Choroid plexus epithelial cell (primary cell): ENCODE measurements at regions not wholly inside any gene's neighbourhood (a gene's known extent, or its start where the extent isn't known, plus 50 kb on each side); places are given as distances from the start of the nearest gene placed in this dataset.
"Not testable (repeated sequence)": the region's sequence is repeated elsewhere in the genome, so short reads cannot be mapped to it uniquely, and the experiment has no call there.

ENCODE experiments used
- DNase-seq: peaks from one replicate; pipeline ENCODE4 v3.0.0-alpha.2; 2010; ENCODE audit warnings: low read depth
- H3K4me3 ChIP-seq: 2 replicates; pipeline ENCODE4 v1.5.1; 2011; ENCODE audit warnings: low read depth, mild to moderate bottlenecking, control low read depth, low read length, moderate library complexity
- TF ChIP-seq, protein P1 (sequence below): conservative IDR thresholded peaks from 2 replicates; pipeline ENCODE4 v1.5.1; 2011; ENCODE audit warnings: low read depth, mild to moderate bottlenecking, control low read depth, inconsistent platforms, low read length, moderate library complexity

DNA sequence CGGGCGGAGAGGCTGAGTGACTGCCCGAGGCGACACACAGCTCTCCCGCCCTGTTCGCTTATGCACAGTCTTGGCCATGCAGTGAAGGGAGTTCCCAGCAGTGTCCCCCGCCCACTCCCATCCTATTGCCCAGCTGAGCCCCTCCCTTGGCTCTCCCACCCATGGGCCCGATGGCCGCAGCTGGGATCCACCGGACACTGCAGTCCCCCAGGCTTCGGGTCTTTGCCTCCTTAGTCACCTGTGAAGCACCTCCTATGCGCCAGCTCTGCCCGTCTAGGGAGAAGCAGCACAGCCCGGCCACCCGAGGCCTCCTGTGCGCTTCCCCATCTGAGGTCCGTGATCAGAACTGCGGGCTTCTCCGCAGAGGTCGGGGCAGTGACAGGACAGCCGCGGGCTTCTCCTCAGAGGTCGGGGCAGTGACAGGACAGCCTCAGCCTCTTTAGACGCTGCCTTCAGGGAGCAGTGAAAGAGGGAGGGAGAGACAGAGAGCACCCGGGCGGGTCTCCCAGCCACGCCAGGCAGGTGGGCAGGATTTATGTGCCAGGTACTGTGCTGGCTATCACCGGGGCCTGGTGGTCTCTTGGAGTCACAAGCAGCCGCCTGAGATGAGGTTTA, 143.1 kb downstream of the LAT start:
- H3K4me3 ChIP-seq, DNase-seq: not testable (repeated sequence)

DNA sequence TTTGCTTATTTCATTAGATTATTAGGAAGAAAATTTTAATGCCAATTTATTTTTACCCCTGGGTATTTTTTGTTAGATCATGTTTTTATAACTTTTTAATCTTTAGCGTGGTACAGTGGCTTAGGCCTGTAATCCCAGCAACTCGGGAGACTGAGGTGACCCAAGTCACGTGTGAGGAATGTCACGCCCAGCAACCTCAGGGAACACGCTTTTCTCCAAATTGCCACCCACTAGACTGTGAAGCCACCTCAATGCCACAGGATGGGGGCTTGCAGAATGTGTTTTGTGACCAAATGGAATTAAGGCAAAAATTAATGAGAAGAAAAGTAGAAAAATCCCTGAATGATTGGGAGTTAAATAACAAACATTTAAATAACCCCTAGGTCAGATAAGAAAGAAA, 141.8 kb downstream of the LAT start:
- no peak overlapping the region for H3K4me3 ChIP-seq
- TF ChIP-seq, protein P1, sequence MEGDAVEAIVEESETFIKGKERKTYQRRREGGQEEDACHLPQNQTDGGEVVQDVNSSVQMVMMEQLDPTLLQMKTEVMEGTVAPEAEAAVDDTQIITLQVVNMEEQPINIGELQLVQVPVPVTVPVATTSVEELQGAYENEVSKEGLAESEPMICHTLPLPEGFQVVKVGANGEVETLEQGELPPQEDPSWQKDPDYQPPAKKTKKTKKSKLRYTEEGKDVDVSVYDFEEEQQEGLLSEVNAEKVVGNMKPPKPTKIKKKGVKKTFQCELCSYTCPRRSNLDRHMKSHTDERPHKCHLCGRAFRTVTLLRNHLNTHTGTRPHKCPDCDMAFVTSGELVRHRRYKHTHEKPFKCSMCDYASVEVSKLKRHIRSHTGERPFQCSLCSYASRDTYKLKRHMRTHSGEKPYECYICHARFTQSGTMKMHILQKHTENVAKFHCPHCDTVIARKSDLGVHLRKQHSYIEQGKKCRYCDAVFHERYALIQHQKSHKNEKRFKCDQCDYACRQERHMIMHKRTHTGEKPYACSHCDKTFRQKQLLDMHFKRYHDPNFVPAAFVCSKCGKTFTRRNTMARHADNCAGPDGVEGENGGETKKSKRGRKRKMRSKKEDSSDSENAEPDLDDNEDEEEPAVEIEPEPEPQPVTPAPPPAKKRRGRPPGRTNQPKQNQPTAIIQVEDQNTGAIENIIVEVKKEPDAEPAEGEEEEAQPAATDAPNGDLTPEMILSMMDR, result no peak

DNA sequence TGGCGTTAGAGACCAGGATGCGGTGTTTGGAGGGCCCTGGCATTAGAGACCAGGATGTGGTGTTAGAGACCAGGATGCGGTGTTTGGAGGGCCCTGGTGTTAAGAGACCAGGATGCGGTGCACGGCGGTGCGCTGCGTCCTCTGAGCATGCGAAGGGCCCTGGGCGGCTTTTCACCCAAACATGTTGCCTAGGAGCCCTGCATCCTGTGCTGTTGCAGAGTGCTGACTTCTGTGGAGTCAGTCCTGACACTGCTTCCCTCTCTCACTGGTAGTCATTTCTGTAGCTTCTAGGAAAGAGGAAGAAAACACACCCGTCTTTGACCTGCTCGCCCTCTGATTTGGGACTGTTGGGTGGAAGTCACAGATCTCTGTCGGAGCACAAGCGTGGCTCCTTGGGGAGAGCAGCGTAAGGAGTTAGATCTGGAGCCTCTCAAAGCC, 141.2 kb downstream of the LAT start:
- no peak for DNase-seq
- TF ChIP-seq, protein P1, result no peak
- H3K4me3 ChIP-seq, result no peak overlapping the region

More for the DNA sequence above, 141.8 kb downstream of the LAT start:
- no peak for DNase-seq

DNA sequence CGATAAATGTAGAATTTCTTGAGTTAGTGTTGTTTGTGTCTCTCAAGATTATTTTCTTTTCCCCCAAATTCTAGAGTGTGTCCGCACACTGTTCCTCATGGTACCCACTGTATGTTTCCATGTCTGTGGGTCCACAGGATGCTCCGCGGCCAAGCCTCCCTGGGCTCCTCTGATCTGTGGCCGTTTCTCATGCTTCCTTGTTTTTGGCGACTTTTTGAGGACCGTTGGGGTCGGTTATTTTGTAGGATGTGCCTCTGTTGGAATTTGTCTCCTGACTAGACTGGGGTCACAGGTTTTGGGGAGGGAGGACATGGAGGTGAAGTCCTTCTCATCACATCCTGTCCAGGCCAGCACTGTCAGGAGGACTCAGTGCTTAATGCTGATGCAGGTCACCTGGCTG, 140.0 kb downstream of the LAT start:
- no peak for DNase-seq
- no peak overlapping the region for H3K4me3 ChIP-seq
- TF ChIP-seq, protein P1, result no peak

DNA sequence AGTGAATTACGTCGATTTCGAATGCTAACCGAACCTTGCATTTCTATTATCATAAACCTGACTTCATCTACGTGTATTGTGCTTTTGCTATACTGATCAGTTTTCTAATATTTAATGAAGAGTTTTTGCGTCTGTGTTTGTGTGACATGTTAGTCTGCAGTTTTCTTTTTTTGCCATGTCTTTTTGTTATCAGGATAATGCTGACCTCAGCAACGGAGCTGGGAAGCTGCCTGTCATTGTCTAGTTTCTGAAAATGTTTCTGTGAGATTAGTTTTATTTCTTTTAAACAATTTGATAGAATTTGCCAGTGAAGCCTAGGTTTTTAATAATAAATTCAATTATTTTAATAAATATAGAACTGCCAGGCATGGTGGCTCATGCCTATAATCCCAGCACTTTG, 139.3 kb downstream of the LAT start:
- not testable (repeated sequence) for DNase-seq

DNA sequence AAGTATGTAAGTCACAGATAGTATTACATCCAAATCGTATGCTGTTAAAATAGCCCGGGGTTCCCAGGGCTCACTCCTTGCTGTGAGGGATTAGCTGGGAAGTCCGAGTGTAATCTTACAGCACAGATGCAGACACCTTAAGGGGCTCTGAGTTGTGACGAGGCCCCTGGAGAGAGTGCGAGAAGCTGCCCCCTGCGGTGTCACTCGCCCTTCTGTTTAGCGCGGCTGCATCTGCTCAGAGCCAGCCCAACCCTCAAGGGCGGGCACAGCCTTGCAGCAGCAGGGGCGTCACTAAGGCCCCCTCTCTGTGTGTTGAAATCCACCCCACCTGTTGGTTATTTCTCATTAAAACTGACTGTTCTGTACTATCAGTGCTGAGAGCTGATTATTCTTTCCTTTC, 135.8 kb downstream of the LAT start:
- DNase-seq, H3K4me3 ChIP-seq: not testable (repeated sequence)

More for the DNA sequence above, 139.3 kb downstream of the LAT start:
- not testable (repeated sequence) for H3K4me3 ChIP-seq

DNA sequence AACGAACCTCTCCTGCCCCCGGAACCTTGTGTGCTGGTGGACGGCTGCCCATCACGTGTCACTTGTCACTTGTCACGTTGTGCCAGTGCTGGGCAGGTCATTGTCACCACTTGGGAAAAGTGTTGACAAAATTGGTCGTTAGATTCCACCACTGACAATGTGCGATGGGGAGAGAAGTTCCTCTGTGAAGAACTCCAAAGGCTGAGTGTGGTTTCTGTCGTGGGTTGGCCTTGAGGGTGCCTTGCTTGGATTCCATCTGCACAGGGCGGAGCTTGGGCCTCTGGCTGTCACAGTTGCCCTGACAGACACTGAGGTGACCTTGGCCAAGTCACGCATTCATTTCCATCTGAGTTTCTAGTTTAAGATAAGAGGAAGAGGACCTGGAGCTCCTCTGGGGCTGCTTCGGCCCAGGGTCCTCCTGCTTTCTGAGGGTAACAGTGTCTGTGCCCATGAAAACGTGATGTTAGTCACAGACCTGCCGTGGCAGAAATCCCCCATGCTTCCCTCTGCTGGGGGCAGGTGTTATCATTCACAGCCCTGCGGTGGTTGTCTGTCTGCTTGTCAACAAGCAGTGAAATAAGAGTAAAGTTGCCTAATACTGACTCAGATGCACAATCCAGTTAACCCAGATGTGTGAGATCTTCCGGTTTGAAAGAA, 133.6 kb downstream of the LAT start:
- not testable (repeated sequence) for H3K4me3 ChIP-seq
- peak; percentile 57 for DNase-seq

DNA sequence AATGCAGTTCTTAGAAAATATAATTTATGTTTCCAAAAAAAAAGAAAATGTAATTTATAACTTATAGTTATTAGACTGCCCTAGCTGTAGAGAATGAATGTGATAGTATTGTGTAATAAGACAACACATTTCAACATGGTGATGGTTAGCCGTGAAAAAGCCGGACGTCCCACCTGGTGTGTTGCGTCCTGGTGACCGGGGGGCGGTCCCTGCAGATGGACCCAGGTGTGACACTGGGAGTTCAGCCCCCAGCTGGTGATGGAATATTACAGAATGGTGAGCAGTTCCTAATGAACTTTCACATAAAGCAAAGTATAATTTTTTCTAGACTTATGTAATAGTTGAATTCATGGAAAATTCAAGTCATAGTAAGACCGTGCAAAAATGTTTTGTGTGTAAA, 132.8 kb downstream of the LAT start:
- DNase-seq, result no peak

DNA sequence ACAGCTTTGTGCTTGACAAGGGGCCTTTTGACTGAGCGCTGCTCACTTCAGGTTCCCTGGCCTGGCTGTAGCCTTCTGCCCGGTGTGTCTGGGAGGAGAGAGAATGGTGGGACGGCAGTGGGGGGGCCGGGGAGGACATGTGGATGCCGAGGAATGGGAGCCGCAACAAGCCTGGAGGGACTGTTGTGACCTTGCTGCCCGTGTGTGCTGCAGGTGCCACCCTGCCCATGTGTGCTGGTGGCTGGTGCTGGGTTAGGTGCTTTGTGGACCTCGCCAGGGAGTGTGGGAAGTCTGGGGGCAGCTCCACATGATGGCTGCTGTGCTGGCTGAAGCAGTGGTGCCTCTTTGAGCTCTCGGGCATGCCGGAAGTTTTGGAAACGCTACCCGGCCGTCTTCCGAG, 132.1 kb downstream of the LAT start:
- TF ChIP-seq, protein P1, result no peak
- no peak overlapping the region for H3K4me3 ChIP-seq
- DNase-seq, result no peak

More for the DNA sequence above, 132.8 kb downstream of the LAT start:
- TF ChIP-seq, protein P1, result no peak
- no peak overlapping the region for H3K4me3 ChIP-seq

DNA sequence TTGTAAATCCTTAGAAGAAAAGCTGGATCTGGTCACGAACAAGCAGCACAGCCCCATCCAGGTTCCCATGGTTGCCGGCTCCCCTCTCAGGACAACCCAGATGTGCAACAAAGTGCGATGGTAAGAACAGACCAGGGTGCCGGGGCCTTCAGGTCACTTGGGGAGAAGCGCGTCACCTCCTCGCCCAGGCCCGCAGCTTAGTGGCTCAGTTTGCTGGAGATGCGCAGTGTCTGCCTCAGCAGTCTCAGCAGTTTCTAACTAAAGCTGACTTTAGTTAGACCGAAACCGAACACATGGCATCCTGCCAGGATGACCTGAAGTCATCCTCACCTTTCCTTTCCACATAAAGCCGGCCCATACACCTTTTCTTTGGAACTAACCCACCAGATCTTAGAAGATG, 131.4 kb downstream of the LAT start:
- not testable (repeated sequence) for H3K4me3 ChIP-seq, DNase-seq

DNA sequence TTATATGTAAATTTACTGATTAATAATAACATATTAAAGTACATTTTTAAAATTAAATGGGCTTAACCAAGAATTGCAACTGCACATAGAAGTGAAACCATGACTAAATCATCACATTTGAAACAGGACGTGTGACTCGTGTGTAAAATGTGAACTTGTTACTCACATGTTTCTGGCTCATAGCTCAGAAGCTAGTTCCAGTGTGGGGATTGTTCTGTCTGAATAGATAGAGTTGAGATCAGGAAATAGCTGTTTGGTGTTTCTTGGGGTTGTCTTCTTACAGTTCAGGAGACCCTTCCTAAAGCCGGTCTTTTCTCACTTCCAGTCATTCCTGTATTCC, 130.9 kb downstream of the LAT start:
- not testable (repeated sequence) for H3K4me3 ChIP-seq
- DNase-seq, result peak; percentile 30
